AG10803 (cell line): ENCODE measurements at regions not wholly inside any gene's neighbourhood (a gene's known extent, or its start where the extent isn't known, plus 50 kb on each side); places are given as distances from the start of the nearest gene placed in this dataset.

Experiments
- DNase-seq: peaks from one replicate; pipeline ENCODE4 v3.0.0; 2010; ENCODE audit warnings: low read depth
- H3K4me3 ChIP-seq: 2 replicates; pipeline ENCODE4 v1.5.1; 2011; ENCODE audit warnings: mild to moderate bottlenecking, low read length, control low read depth
- TF ChIP-seq, protein P1 (sequence below): conservative IDR thresholded peaks from 2 replicates; pipeline ENCODE4 v1.5.1; 2011; ENCODE audit warnings: mild to moderate bottlenecking, low read length, control low read depth, inconsistent platforms

DNA sequence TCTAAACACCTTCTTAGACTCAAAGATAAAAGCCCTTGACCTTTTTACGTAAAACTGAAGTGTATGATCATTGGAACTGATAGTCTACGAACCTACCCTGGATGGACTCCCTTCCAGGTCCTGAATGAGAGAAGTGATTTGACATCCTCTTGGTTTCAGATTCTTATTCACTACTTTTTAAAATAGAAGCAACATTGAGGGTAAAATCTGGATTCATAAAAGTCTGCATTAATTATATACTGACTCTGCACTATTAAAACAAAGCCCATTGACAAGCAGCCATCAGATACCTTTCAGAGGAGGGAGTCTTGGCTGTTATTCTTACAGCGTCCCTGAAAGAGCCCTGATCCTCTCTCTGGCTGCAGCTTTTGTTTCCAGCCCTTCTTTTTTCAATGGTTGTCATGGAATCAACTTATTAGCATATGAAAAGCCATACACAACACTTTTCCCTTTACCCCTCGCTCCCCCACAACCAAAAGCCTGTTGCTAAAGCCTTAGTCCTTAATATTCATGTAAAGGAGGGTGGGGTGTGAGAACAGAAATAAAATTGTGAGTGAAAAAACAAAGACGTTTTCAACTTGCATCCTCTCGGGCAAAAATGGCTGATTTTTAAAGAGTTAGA lies 270.0 kb upstream of the MARCKS start:
- no peak overlapping the region for H3K4me3 ChIP-seq
- TF ChIP-seq, protein P1, sequence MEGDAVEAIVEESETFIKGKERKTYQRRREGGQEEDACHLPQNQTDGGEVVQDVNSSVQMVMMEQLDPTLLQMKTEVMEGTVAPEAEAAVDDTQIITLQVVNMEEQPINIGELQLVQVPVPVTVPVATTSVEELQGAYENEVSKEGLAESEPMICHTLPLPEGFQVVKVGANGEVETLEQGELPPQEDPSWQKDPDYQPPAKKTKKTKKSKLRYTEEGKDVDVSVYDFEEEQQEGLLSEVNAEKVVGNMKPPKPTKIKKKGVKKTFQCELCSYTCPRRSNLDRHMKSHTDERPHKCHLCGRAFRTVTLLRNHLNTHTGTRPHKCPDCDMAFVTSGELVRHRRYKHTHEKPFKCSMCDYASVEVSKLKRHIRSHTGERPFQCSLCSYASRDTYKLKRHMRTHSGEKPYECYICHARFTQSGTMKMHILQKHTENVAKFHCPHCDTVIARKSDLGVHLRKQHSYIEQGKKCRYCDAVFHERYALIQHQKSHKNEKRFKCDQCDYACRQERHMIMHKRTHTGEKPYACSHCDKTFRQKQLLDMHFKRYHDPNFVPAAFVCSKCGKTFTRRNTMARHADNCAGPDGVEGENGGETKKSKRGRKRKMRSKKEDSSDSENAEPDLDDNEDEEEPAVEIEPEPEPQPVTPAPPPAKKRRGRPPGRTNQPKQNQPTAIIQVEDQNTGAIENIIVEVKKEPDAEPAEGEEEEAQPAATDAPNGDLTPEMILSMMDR: no peak
- DNase-seq: no peak

DNA sequence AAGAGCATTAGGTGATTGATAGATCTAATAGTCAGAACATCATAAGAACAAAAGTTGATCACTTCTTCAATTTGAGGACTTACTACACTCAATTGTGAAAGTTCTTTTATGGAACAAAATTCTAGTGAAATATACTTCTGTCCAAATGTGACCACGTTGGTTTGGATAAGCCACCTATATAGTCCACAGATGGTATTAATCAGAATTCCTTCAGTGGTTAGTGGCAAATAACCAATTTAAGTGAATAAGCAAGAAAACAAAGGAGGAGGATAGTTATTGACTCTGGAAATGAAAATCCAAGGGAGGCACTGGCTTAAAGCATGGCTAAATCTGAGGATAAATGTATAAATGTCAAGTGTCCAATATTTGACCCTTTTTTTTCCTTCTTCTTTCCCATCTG lies 268.5 kb upstream of the MARCKS start:
- H3K4me3 ChIP-seq: no peak overlapping the region
- TF ChIP-seq, protein P1: no peak
- DNase-seq: peak; percentile 92

DNA sequence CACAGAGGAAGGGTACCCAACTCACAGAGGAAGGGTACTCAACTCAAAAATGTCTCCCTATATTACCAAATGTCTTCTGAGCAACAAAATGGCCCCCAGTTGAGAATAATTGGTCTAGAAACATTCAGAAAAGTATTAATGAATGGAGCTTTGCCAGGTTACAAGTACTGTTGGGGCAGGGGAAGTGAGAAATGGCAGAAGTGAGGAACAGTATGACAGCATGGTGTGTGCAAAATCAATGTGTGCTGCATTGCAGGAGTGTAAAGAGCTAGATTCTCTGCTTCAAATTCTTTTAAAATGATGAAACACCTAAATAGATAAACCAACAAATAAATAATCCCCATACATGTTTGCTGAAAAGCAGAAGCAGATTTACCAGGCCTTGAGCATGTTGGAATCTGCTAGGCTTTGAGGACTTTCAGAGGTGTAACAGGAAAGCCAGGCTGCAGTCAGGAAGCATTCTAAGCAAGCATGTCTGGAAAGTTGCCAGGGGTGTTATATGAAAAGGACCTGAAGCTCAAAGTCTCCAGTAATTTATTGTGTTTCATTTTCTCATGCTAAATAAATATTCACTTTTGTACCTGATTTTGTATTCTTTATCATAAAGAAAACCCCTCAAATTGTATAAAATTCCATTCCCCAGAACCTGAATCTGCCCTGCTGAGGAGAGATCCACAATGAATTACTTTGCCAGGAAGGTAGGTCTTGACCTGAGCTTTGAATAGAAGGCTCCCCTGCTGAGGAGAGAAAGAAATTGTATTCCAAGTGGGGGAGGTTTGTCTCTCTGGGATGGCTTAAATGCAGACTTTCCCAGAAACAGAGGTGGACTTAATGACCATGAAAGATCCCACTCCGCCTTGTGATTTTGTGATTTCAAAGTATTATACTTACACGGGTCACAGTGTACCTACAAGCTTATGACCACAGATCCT lies 265.0 kb upstream of the MARCKS start:
- TF ChIP-seq, protein P1: no peak
- no peak overlapping the region for H3K4me3 ChIP-seq
- DNase-seq: peak; percentile 38

DNA sequence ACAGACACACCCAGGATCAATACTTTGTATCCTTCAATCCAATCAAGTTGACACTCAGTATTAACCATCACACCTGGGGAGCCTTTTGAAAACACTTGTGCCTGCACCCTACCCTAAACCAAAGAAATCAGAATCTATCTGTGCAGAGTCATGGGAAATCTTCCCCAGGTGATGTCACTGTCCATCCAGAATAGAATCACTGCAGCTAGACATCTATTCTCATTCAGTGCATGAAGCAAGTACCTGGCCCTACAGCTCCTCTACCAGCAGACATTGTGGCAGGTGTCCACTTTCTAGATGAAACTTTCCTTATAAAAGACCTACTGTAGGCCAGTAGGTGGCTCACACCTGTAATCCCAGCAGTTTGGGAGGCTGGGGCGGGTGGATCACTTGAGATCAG lies 262.4 kb upstream of the MARCKS start:
- TF ChIP-seq, protein P1: no peak
- H3K4me3 ChIP-seq: no peak overlapping the region
- no peak for DNase-seq

DNA sequence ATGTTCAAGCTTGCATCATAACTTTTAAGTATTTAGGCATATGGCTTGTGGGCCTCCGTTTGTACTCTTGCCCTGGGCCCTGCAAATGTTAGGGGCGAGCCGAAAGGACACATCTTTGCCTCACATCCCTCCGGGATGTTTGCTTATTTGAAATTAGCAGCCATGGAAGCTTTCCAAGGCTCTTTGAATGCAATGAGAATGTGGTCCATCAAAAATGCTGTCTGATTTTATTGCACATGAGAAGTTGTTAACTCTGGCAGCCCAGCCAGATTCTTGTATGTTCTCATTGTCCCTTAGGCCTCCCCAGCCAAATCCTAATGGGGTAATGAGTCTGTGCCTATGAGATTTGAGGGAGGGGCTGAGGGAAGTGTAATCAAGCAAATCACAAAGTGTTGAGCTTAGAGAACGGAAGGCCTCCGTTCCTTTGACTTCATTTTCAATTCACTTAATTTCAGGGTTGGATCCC lies 261.2 kb upstream of the MARCKS start:
- H3K4me3 ChIP-seq: no peak overlapping the region
- TF ChIP-seq, protein P1: no peak
- DNase-seq: peak; percentile 98

DNA sequence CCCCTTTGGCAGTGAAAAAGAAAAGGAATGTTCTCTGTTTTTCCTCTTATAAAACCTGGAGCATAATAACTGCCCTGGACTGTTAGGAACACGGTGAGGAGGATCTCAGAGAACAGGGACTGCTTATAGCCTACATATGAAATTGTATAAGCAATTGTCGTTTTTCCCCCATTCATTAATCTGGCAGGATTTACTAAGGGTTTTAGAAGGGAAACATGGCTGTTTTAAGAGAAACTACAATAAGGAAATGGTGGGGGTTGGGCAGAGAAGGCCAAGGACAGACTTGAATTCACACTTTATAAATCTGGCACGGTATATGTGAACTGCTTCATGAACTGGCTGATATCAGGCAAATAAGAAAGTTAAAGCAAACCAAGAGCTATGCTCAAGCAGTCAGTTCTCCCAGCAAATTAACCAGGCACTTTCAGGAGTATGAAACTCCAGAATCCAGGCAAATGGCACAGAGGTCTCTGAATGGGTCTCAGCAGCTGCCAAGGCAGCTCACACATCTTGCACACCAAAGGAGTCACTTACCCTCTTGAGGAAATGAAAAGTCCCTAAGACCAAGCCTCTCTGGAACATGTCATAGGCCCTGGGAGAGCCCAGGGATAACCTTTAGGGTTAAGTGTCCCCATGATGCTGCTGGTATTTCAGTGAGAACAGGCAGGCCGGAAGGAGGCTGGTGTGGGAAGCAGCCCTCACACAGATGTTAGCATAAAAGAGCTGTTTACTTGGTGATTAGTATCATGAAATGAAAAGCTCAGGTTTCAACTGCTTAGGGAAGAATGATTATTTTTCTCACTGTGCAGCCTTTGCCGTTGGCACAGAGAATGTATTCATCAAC lies 260.5 kb upstream of the MARCKS start:
- TF ChIP-seq, protein P1: no peak
- no peak overlapping the region for H3K4me3 ChIP-seq
- peak; percentile 81 for DNase-seq
